ENCODE measurements at regions not wholly inside any gene's neighbourhood (a gene's known extent, or its start where the extent isn't known, plus 50 kb on each side); places are given as distances from the start of the nearest gene placed in this dataset.
"Not testable (repeated sequence)": the region's sequence is repeated elsewhere in the genome, so short reads cannot be mapped to it uniquely, and the experiment has no call there.

GRCh38 chr2:8597559-8598225 is 84.2 kb upstream of the ID2 start:
- no peak for DNase-seq
- Mint-ChIP-seq H3K27me3 (ENCODE audit: insufficient read depth) (peaks cover 6% of the 10 kb centered on the region; the same call in 1 of the 2 replicates), H3K36me3 (ENCODE audit: low read depth) (no peaks in the 10 kb centered on the region), H3K4me3 (no peak overlapping the region), H3K27ac (peak overlapping the region; percentile 79), H3K4me1 (ENCODE audit: low read depth) (peaks cover 15% of the 10 kb centered on the region), H3K9me3 (peaks cover 3% of the 10 kb centered on the region)
- TF ChIP-seq CTCF (IDR thresholded peaks at IDR 0.05), result no peak

- Mint-ChIP-seq H3K27ac (peak overlapping the region; percentile 79), H3K4me3 (no peak overlapping the region; the same call in 1 of the 2 replicates)
- no peak; the same call in 1 of the 2 replicates for TF ChIP-seq CTCF (IDR thresholded peaks at IDR 0.05)
Measured at GRCh38 chr2:8598295-8599165, 83.3 kb upstream of the ID2 start.

GRCh38 chr2:8599421-8600242 is 82.2 kb upstream of the ID2 start:
- H3K4me1 Mint-ChIP-seq (ENCODE audit: low read depth), result peaks cover 28% of the 10 kb centered on the region
- H3K4me3 Mint-ChIP-seq, result no peak overlapping the region
- H3K27ac Mint-ChIP-seq, result no peak overlapping the region
- no peaks in the 10 kb centered on the region; the same call in 1 of the 2 replicates for H3K27me3 Mint-ChIP-seq (ENCODE audit: insufficient read depth)
- H3K9me3 Mint-ChIP-seq, result no peaks in the 10 kb centered on the region
- H3K36me3 Mint-ChIP-seq (ENCODE audit: low read depth), result no peaks in the 10 kb centered on the region
- no peak for TF ChIP-seq CTCF (IDR thresholded peaks at IDR 0.05)
- no peak for DNase-seq

More at GRCh38 chr2:8598295-8599165, 83.3 kb upstream of the ID2 start:
- Mint-ChIP-seq H3K9me3 (peaks cover 3% of the 10 kb centered on the region), H3K4me1 (ENCODE audit: low read depth) (peaks cover 20% of the 10 kb centered on the region), H3K36me3 (ENCODE audit: low read depth) (no peaks in the 10 kb centered on the region), H3K27me3 (ENCODE audit: insufficient read depth) (peaks cover 3% of the 10 kb centered on the region; the same call in 1 of the 2 replicates)
- DNase-seq, result peak; percentile 95

GRCh38 chr2:8600456-8600855 is 81.4 kb upstream of the ID2 start:
- Mint-ChIP-seq H3K27me3 (ENCODE audit: insufficient read depth) (no peaks in the 10 kb centered on the region), H3K36me3 (ENCODE audit: low read depth) (no peaks in the 10 kb centered on the region), H3K9me3 (no peaks in the 10 kb centered on the region), H3K27ac (no peak overlapping the region), H3K4me3 (no peak overlapping the region), H3K4me1 (ENCODE audit: low read depth) (peaks cover 36% of the 10 kb centered on the region)
- no peak for DNase-seq
- no peak for TF ChIP-seq CTCF (IDR thresholded peaks at IDR 0.05)

- Mint-ChIP-seq H3K27me3 (ENCODE audit: insufficient read depth) (no peaks in the 10 kb centered on the region), H3K27ac (no peak overlapping the region), H3K4me1 (ENCODE audit: low read depth) (peaks cover 59% of the 10 kb centered on the region), H3K4me3 (no peak overlapping the region), H3K9me3 (no peaks in the 10 kb centered on the region), H3K36me3 (ENCODE audit: low read depth) (no peaks in the 10 kb centered on the region)
- no peak for TF ChIP-seq CTCF (IDR thresholded peaks at IDR 0.05)
- no peak for DNase-seq
Measured at GRCh38 chr2:8602809-8603208, 79.0 kb upstream of the ID2 start.

- H3K27ac Mint-ChIP-seq; H3K9me3 Mint-ChIP-seq; DNase-seq; H3K36me3 Mint-ChIP-seq (ENCODE audit: low read depth); H3K4me3 Mint-ChIP-seq; H3K27me3 Mint-ChIP-seq (ENCODE audit: insufficient read depth): not testable (repeated sequence)
- H3K4me1 Mint-ChIP-seq (ENCODE audit: low read depth), result peaks cover 59% of the 10 kb centered on the region
Measured at GRCh38 chr2:8603356-8603755, 78.5 kb upstream of the ID2 start.

Data from HFFc6 (cell line).